K562 (cell line): ENCODE measurements at regions not wholly inside any gene's neighbourhood (a gene's known extent, or its start where the extent isn't known, plus 50 kb on each side); places are given as distances from the start of the nearest gene placed in this dataset.

ENCODE experiments used
- ATAC-seq: fragments of 200-7000 bp; cut with Tn5 transposase; 3 replicates; pipeline ENCODE4 v1.9.1; 2020; ENCODE audit warnings: moderate library complexity
- BruUV-seq: library from RNA; stranded (reverse); fragments of 400-500 nt; replicated peaks from 2 replicates; lab custom pipeline; 2021; lab: Mats Ljungman, UMichigan
- CTCF ChIA-PET: fragments of 300-600 bp; formaldehyde crosslinking; extraction: SDS; loops from one replicate; lab custom pipeline; 2021; ENCODE audit warnings: low intra/inter-chr PET ratio; lab: Yijun Ruan, JAX
- POLR2A ChIA-PET: fragments of 300-600, 350-650 bp; sonication (Branson Sonifier 250); formaldehyde crosslinking; extraction: SDS; loops from one replicate; lab custom pipeline; 2021; ENCODE audit warnings: antibody characterized with exemption, inconsistent platforms; lab: Yijun Ruan, JAX
- DNase-seq, 4 experiments: peaks; one replicate each; pipeline versions ENCODE4 v3.0.0 to v3.0.0-alpha.2; 2011 to 2018; ENCODE audit warnings: low spot score in 3 of 4, mixed read lengths in 3 of 4; ENCODE audit errors: extremely low read depth in 1 of 4
- FAIRE-seq: peaks from 2 replicates; lab custom pipeline; 2011; peaks lifted over from hg19 to GRCh38; lab: Jason Lieb, UNC
- H2AFZ ChIP-seq: 2 replicates; pipeline ENCODE4 v1.6.0; 2011; ENCODE audit warnings: low read depth, low read length, control low read depth, inconsistent platforms
- H3K27ac ChIP-seq: fragments of 200-600 bp; 3 replicates; pipeline ENCODE4 v1.8.0; 2011; ENCODE audit warnings: low read depth, mild to moderate bottlenecking, control low read depth, inconsistent platforms, low read length, moderate library complexity, mixed read lengths; ENCODE audit errors: extremely low read depth
- H3K27me3 ChIP-seq, 2 experiments: fragments of 300-600 bp in 1 of 2; 2 replicates in 1 of 2; 3 replicates in 1 of 2; pipeline versions ENCODE4 v1.6.0 to v1.8.0; 2011; ENCODE audit warnings: inconsistent platforms in 2 of 2, low read length in 2 of 2, mild to moderate bottlenecking in 1 of 2, mixed read lengths in 1 of 2, moderate library complexity in 1 of 2; ENCODE audit not compliant: control insufficient read depth in 2 of 2, insufficient read depth in 2 of 2
- H3K36me3 ChIP-seq: fragments of 300-600 bp; 3 replicates; pipeline ENCODE4 v1.8.0; 2011; ENCODE audit warnings: mild to moderate bottlenecking, low read length, inconsistent platforms; ENCODE audit not compliant: control insufficient read depth, insufficient read depth
- H3K4me1 ChIP-seq, 2 experiments: fragments of 200-600 bp in 1 of 2; replicated peaks in 1 of 2; 2 replicates in 1 of 2; 3 replicates in 1 of 2; pipeline versions ENCODE4 v1.5.1 to v1.8.0; 2011; ENCODE audit warnings: inconsistent platforms in 2 of 2, low read length in 2 of 2, mild to moderate bottlenecking in 1 of 2, mixed read lengths in 1 of 2, moderate library complexity in 1 of 2; ENCODE audit not compliant: control insufficient read depth in 2 of 2, insufficient read depth in 2 of 2
- H3K4me2 ChIP-seq: 2 replicates; pipeline ENCODE4 v1.6.1; 2011; ENCODE audit warnings: low read length, control low read depth, inconsistent platforms, mixed read lengths; ENCODE audit not compliant: insufficient read depth
- H3K4me3 ChIP-seq: fragments of 200-600 bp; sonication (generic), shearing (Covaris generic); 2 replicates; pipeline ENCODE4 v1.5.1; 2016; ENCODE audit warnings: control low read depth, inconsistent platforms
- H3K79me2 ChIP-seq: fragments of 200-600 bp; 3 replicates; pipeline ENCODE4 v1.8.0; 2011; ENCODE audit warnings: low read length, inconsistent platforms; ENCODE audit not compliant: control insufficient read depth, insufficient read depth
- H3K9ac ChIP-seq, 2 experiments: 2 replicates each; pipeline versions ENCODE4 v1.6.0 to v1.6.1; 2011; ENCODE audit warnings: low read depth in 2 of 2, low read length in 2 of 2, control low read depth in 1 of 2, inconsistent platforms in 1 of 2, mild to moderate bottlenecking in 1 of 2, mixed read lengths in 1 of 2; ENCODE audit not compliant: insufficient read depth in 1 of 2
- H3K9me1 ChIP-seq: one replicate; pipeline ENCODE4 v1.6.0; 2011; ENCODE audit warnings: inconsistent platforms, mild to moderate bottlenecking, low read length, moderate library complexity; ENCODE audit not compliant: control insufficient read depth, insufficient read depth
- H3K9me3 ChIP-seq: replicated peaks from 2 replicates; pipeline ENCODE4 v1.5.1; 2011; ENCODE audit warnings: low read depth, low read length, inconsistent platforms; ENCODE audit not compliant: control insufficient read depth, insufficient read depth
- H4K20me1 ChIP-seq: replicated peaks from 2 replicates; pipeline ENCODE4 v1.6.1; 2011; ENCODE audit warnings: low read length, inconsistent platforms, mixed read lengths; ENCODE audit not compliant: control insufficient read depth, insufficient read depth
- BACH1 ChIP-seq: fragments of 200-800 bp; sonication (Bioruptor generic); IDR thresholded peaks from 2 replicates; pipeline ENCODE4 v1.6.1; 2016; ENCODE audit warnings: missing genetic modification characterization, missing compliant biosample characterization
- CTCFL ChIP-seq: IDR thresholded peaks from 2 replicates; pipeline ENCODE4 v1.6.1; 2011; ENCODE audit warnings: borderline replicate concordance, low read depth, mild to moderate bottlenecking, moderate library complexity, low read length; ENCODE audit not compliant: insufficient read depth, poor library complexity, severe bottlenecking
- CUX1 ChIP-seq: fragments of 200-800 bp; sonication (Bioruptor generic); IDR thresholded peaks from 2 replicates; pipeline ENCODE4 v1.6.1; 2016; ENCODE audit warnings: missing genetic modification characterization, missing compliant biosample characterization
- ETS1 ChIP-seq: conservative IDR thresholded peaks from 2 replicates; pipeline ENCODE4 v1.6.1; 2011; ENCODE audit warnings: low read depth, mild to moderate bottlenecking, low read length; ENCODE audit not compliant: control insufficient read depth
- FOXA1 ChIP-seq: fragments of 450-650 bp; IDR thresholded peaks from 2 replicates; pipeline ENCODE4 v1.6.1; 2016; ENCODE audit warnings: mild to moderate bottlenecking, borderline replicate concordance
- LEF1 ChIP-seq: fragments of 450-650 bp; IDR thresholded peaks from 2 replicates; pipeline ENCODE4 v1.6.1; 2016; ENCODE audit warnings: mild to moderate bottlenecking
- RFX7 ChIP-seq: fragments of 250-450 bp; sonication (Bioruptor Pico); IDR thresholded peaks from 2 replicates; pipeline ENCODE4 v1.5.1; 2021; ENCODE audit warnings: mild to moderate bottlenecking
- SMARCC2 ChIP-seq: fragments of 450-650 bp; IDR thresholded peaks from 2 replicates; pipeline ENCODE4 v1.6.1; 2017; ENCODE audit warnings: antibody characterized with exemption, moderate library complexity, mild to moderate bottlenecking, low read depth
- SNAPC5 ChIP-seq: fragments of 250-450 bp; sonication (Bioruptor Pico); IDR thresholded peaks from 2 replicates; pipeline ENCODE4 v1.8.0; 2021; ENCODE audit warnings: moderate library complexity, mild to moderate bottlenecking, inconsistent platforms
- TEAD2 ChIP-seq: fragments of 450-650 bp; IDR thresholded peaks from 2 replicates; pipeline ENCODE4 v1.6.1; 2016; ENCODE audit warnings: missing genetic modification characterization, control low read depth, missing compliant biosample characterization
- TFAM ChIP-seq: fragments of 250-450 bp; sonication (Bioruptor Pico); conservative IDR thresholded peaks from 2 replicates; pipeline ENCODE4 v1.5.0; 2021; ENCODE audit warnings: mild to moderate bottlenecking, moderate library complexity
- WGBS: fragments of 100-300 bp; shearing (Covaris generic); methylation state at CpG from one replicate; pipeline ENCODE4 v1.1.6; 2016; ENCODE audit warnings: low coverage, mixed read lengths; ENCODE audit not compliant: insufficient coverage; ENCODE audit errors: missing lambda C conversion rate; 5-methylcytosine and 5-hydroxymethylcytosine counted together
- in situ Hi-C: fragments of 300-500 bp; cut with MboI; formaldehyde crosslinking; loops from 4 replicates; pipeline ENCODE4 v1.15.0; 2018; ENCODE audit warnings: inconsistent platforms, mixed read lengths
- intact Hi-C: fragments of 100-400 bp; cut with micrococcal nuclease; formaldehyde crosslinking; loops from 2 replicates; pipeline ENCODE4 v1.14.2; 2022

- TF ChIP-seq ETS1 = no peak
- no peak for TF ChIP-seq SMARCC2
- TF ChIP-seq, all 486 proteins: peak for 0
These were observed 87.1 kb upstream of the SLITRK3 start (continued) for GRCh38 chr3:165283328-165283727.

- ChIA-PET POLR2A (no interaction called here), CTCF (no interaction called here)
- ATAC-seq (no peak), FAIRE-seq (no peak), DNase-seq (no peak)
- WGBS = 0% methylated on average over 1 of the region's 1 CpG
- H3K4me3 ChIP-seq = no peak overlapping the region
- no peaks in the 10 kb centered on the region for H3K79me2 ChIP-seq
- H3K27me3 ChIP-seq = no peaks in the 10 kb centered on the region
- H3K36me3 ChIP-seq = no peaks in the 10 kb centered on the region
- H3K9ac ChIP-seq = no peak overlapping the region
- no peaks in the 10 kb centered on the region for H3K9me1 ChIP-seq
- H2AFZ ChIP-seq = no peak overlapping the region
- H3K9me3 ChIP-seq = 0 out of 2 replicates have a peak, but pooled peaks cover 1% of the 10 kb centered on the region
- no peaks in the 10 kb centered on the region for H3K4me1 ChIP-seq
- BruUV-seq = no TSS peak
- H3K4me2 ChIP-seq = no peak overlapping the region
- H4K20me1 ChIP-seq = no peaks in the 10 kb centered on the region
- intact Hi-C loops (no loop called here), in situ Hi-C loops (no loop called here)
- H3K27ac ChIP-seq = no peak overlapping the region
- TF ChIP-seq SNAPC5 (CRISPR knock-in tag) = no peak
- no peak for TF ChIP-seq RFX7 (CRISPR knock-in tag)
- TF ChIP-seq FOXA1 = no peak
- TF ChIP-seq CUX1 (CRISPR knock-in tag) = no peak
- TF ChIP-seq CTCFL = no peak
- TF ChIP-seq TFAM = no peak
- TF ChIP-seq BACH1 (tag) = no peak
- TF ChIP-seq TEAD2 (tag) = no peak
- no peak for TF ChIP-seq LEF1
These were observed 83.3 kb upstream of the SLITRK3 start for GRCh38 chr3:165279471-165279870.
